ENCODE measurements at regions not wholly inside any gene's neighbourhood (a gene's known extent, or its start where the extent isn't known, plus 50 kb on each side); places are given as distances from the start of the nearest gene placed in this dataset.

- Histone ChIP-seq H3K79me2 (ENCODE audit: control insufficient read depth, insufficient read depth, low read length) (no peaks in the 10 kb centered on the region), H3K9ac (ENCODE audit: control insufficient read depth, extremely low read depth, insufficient read depth, low read length) (no peak overlapping the region), H3K9me1 (ENCODE audit: control insufficient read depth, extremely low read depth, insufficient read depth, low read length) (no peaks in the 10 kb centered on the region), H3K27ac (ENCODE audit: control insufficient read depth, insufficient read depth, low read length) (no peak overlapping the region), H4K20me1 (ENCODE audit: control insufficient read depth, extremely low read depth, insufficient read depth, low read length) (no peaks in the 10 kb centered on the region), H3K9me3 (ENCODE audit: control insufficient read depth, low read depth, low read length) (no peaks in the 10 kb centered on the region), H2AFZ (ENCODE audit: control insufficient read depth, low read length) (no peak overlapping the region), H3K27me3 (ENCODE audit: control insufficient read depth, extremely low read depth, insufficient read depth, low read length) (no peaks in the 10 kb centered on the region), H3K36me3 (ENCODE audit: control insufficient read depth in 2 of 2, extremely low read depth in 1 of 2, insufficient read depth in 2 of 2, low read length in 2 of 2) (no peaks in the 10 kb centered on the region), H3K4me3 (ENCODE audit: control insufficient read depth in 2 of 3, extremely low read depth in 1 of 3, insufficient read depth in 2 of 3, low read depth in 1 of 3, low read length in 3 of 3) (no peak overlapping the region), H3K4me2 (ENCODE audit: control insufficient read depth, extremely low read depth, insufficient read depth, low read depth, low read length) (no peak overlapping the region), H3K4me1 (ENCODE audit: control insufficient read depth, extremely low read depth, insufficient read depth, low read length) (no peaks in the 10 kb centered on the region)
- DNase-seq (ENCODE audit: low read depth, low spot score) (no peak), FAIRE-seq (no peak)
- no peak for TF ChIP-seq EZH2 (IDR thresholded peaks at IDR 0.05; ENCODE audit: low read length)
- no peak for TF ChIP-seq CTCF (optimal IDR thresholded peaks at IDR 0.05 in 1 of 3, IDR thresholded peaks at IDR 0.05 in 1 of 3, conservative IDR thresholded peaks at IDR 0.05 in 1 of 3; ENCODE audit: extremely low read depth in 1 of 3, insufficient read depth in 2 of 3, low read length in 3 of 3)
- dilution Hi-C loops (cut with MboI; ENCODE audit: extremely low pct_ligation_motif_present, low sequenced_read_pairs), result no loop called here
Measured at GRCh38 chr3:40908612-40909011, 290.7 kb upstream of the CTNNB1 start.

- H3K9me3 ChIP-seq (ENCODE audit: control insufficient read depth, low read depth, low read length), result no peaks in the 10 kb centered on the region
- no peak overlapping the region for H3K9ac ChIP-seq (ENCODE audit: control insufficient read depth, extremely low read depth, insufficient read depth, low read length)
- no peak for FAIRE-seq
- H2AFZ ChIP-seq (ENCODE audit: control insufficient read depth, low read length), result no peak overlapping the region
- no peak overlapping the region for H3K4me3 ChIP-seq (ENCODE audit: control insufficient read depth in 2 of 3, extremely low read depth in 1 of 3, insufficient read depth in 2 of 3, low read depth in 1 of 3, low read length in 3 of 3)
- no peak for TF ChIP-seq EZH2 (IDR thresholded peaks at IDR 0.05; ENCODE audit: low read length)
- TF ChIP-seq CTCF (optimal IDR thresholded peaks at IDR 0.05 in 1 of 3, IDR thresholded peaks at IDR 0.05 in 1 of 3, conservative IDR thresholded peaks at IDR 0.05 in 1 of 3; ENCODE audit: extremely low read depth in 1 of 3, insufficient read depth in 2 of 3, low read length in 3 of 3), result no peak
- H3K9me1 ChIP-seq (ENCODE audit: control insufficient read depth, extremely low read depth, insufficient read depth, low read length), result no peaks in the 10 kb centered on the region
- dilution Hi-C loops (cut with MboI; ENCODE audit: extremely low pct_ligation_motif_present, low sequenced_read_pairs), result no loop called here
- no peaks in the 10 kb centered on the region for H3K4me1 ChIP-seq (ENCODE audit: control insufficient read depth, extremely low read depth, insufficient read depth, low read length)
- no peaks in the 10 kb centered on the region for H3K79me2 ChIP-seq (ENCODE audit: control insufficient read depth, insufficient read depth, low read length)
- H3K27me3 ChIP-seq (ENCODE audit: control insufficient read depth, extremely low read depth, insufficient read depth, low read length), result no peaks in the 10 kb centered on the region
- no peaks in the 10 kb centered on the region for H3K36me3 ChIP-seq (ENCODE audit: control insufficient read depth in 2 of 2, extremely low read depth in 1 of 2, insufficient read depth in 2 of 2, low read length in 2 of 2)
- H3K4me2 ChIP-seq (ENCODE audit: control insufficient read depth, extremely low read depth, insufficient read depth, low read depth, low read length), result no peak overlapping the region
- H4K20me1 ChIP-seq (ENCODE audit: control insufficient read depth, extremely low read depth, insufficient read depth, low read length), result no peaks in the 10 kb centered on the region
- H3K27ac ChIP-seq (ENCODE audit: control insufficient read depth, insufficient read depth, low read length), result no peak overlapping the region
- DNase-seq (ENCODE audit: low read depth, low spot score), result no peak
Measured at GRCh38 chr3:40911264-40911663, 288.0 kb upstream of the CTNNB1 start.

Data from keratinocyte (primary cell).